WERI-Rb-1 (cell line): ENCODE measurements at regions not wholly inside any gene's neighbourhood (a gene's known extent, or its start where the extent isn't known, plus 50 kb on each side); places are given as distances from the start of the nearest gene placed in this dataset.

Experiments used
- DNase-seq: peaks from one replicate; pipeline ENCODE4 v3.0.0-alpha.2; 2020
- H3K27ac ChIP-seq: fragments of 250-450 bp; sonication (Bioruptor Pico); 2 replicates; pipeline ENCODE4 v1.5.1; 2020; ENCODE audit warnings: mild to moderate bottlenecking, moderate library complexity
- H3K27me3 ChIP-seq: fragments of 250-450 bp; sonication (Bioruptor Pico); 2 replicates; pipeline ENCODE4 v1.5.1; 2021; ENCODE audit warnings: mild to moderate bottlenecking, low read depth, moderate library complexity; ENCODE audit not compliant: insufficient read depth, severe bottlenecking
- H3K36me3 ChIP-seq: fragments of 250-450 bp; sonication (Bioruptor Pico); 2 replicates; pipeline ENCODE4 v1.5.1; 2020; ENCODE audit warnings: mild to moderate bottlenecking, moderate library complexity
- H3K4me3 ChIP-seq: 2 replicates; pipeline ENCODE4 v1.5.1; 2011; ENCODE audit warnings: low read depth, mild to moderate bottlenecking, control low read depth, low read length
- H3K9me3 ChIP-seq: fragments of 250-450 bp; sonication (Bioruptor Pico); 2 replicates; pipeline ENCODE4 v1.5.1; 2021; ENCODE audit warnings: mild to moderate bottlenecking, moderate library complexity; ENCODE audit not compliant: severe bottlenecking
- TF ChIP-seq, protein P1 (sequence below): IDR thresholded peaks from 2 replicates; pipeline ENCODE4 v1.5.1; 2011; ENCODE audit warnings: low read depth, mild to moderate bottlenecking, control low read depth, inconsistent platforms, low read length

DNA sequence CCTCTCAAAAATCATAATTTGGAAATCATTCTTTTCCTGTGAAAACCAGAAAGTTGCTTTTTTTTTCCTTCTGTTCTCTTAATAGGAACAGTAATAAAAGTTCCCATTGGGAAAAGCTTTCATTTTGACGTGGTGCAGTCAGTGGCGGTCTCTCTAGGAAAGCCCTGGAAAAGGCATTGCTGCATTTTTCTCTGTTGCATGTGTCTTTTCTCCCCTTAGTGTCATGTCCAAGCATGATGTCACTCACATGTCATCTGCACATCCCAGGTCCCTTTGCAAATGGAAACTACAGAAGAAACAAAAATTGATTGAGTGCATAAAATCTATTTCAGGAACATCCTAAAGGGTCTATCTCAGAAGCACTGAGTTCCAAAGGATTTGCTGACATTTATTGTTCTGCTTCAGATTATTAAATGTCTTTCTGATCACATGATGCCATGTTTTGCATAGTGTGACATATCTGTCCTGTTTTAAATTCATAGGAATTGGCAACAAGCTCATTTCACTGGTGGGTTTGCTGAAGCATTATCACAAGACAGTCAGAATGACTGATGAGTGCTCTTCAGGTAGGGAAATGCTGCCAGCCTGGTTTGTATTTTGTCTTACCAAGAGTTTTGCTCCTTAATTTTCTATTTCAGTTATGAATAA, 208.7 kb downstream of the SOX4 start:
- H3K4me3 ChIP-seq = no peak overlapping the region
- H3K27ac ChIP-seq = no peak overlapping the region

DNA sequence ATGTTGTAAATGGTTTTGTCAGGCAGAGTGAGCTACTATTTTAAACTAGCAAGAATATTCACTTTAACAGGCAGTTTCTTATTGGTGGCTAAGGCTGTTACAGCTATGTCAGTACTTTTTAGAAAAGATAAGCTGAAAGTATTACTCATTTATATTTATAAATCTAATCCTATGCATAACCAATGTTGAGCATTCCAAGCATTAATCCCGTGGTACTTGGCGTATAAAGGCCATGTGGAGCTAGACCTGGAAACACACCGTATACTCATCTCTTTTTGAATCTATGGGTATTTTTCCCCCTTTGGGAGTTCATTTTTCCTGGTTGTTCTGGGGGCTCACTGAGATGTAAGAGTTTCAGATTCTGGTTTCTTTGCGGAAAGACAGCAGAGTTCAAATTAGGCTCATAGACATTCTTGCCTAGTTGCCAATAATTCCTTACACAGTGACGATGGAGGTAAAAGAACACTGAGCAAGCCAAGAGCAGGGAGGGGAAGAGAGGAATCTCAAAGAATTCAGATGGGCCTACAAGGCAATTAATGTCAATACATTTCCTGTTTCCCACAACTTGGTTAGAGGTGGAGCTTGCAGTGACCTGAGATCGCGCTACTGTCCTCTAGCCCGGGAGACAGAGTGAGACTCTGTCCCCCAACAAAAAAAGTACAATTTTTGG, 211.5 kb downstream of the SOX4 start:
- no peak for DNase-seq
- TF ChIP-seq, protein P1, sequence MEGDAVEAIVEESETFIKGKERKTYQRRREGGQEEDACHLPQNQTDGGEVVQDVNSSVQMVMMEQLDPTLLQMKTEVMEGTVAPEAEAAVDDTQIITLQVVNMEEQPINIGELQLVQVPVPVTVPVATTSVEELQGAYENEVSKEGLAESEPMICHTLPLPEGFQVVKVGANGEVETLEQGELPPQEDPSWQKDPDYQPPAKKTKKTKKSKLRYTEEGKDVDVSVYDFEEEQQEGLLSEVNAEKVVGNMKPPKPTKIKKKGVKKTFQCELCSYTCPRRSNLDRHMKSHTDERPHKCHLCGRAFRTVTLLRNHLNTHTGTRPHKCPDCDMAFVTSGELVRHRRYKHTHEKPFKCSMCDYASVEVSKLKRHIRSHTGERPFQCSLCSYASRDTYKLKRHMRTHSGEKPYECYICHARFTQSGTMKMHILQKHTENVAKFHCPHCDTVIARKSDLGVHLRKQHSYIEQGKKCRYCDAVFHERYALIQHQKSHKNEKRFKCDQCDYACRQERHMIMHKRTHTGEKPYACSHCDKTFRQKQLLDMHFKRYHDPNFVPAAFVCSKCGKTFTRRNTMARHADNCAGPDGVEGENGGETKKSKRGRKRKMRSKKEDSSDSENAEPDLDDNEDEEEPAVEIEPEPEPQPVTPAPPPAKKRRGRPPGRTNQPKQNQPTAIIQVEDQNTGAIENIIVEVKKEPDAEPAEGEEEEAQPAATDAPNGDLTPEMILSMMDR = no peak
- no peak overlapping the region for H3K27ac ChIP-seq

More for the DNA sequence above, 208.7 kb downstream of the SOX4 start:
- DNase-seq = no peak
- TF ChIP-seq, protein P1 = no peak
- Histone ChIP-seq H3K9me3 (peaks cover 6% of the 10 kb centered on the region), H3K27me3 (no peaks in the 10 kb centered on the region), H3K36me3 (no peaks in the 10 kb centered on the region)

DNA sequence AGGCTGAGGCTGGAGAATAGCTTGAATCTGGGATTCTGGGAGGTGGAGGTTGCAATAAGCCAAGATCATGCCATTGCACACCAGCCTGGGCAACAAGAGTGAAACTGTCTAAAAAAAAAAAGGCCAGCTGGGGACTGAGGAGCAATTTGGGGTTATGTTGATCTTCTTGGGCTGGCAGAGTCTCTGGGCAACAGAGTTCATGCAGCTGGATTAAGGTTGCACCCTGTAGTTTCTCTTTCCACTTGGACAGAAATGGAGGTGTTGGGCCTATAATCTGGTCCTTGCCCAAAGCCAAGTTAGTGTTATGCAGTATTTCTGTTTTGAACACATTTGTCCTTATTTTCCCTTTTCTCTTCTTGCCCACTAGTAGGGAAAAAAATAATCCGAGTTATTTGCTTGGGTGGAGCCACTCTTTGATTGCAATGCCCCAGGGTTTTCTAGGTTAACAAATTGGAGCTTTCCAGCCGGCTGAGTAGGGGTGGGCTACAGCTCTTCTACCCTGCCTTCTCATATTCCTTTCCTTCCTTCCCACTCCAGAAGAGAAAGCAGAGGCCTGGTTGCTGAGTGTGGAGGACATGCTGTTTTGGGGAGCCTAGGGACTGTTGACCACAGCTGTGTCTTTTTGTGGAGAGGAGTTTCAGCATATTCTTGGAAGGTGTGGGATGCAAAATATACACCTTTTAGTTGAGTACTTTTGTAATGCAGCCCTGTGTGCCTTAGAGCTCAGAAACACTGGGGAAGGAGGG, 213.9 kb downstream of the SOX4 start:
- Histone ChIP-seq H3K36me3 (no peaks in the 10 kb centered on the region), H3K27me3 (no peaks in the 10 kb centered on the region), H3K27ac (no peak overlapping the region), H3K4me3 (no peak overlapping the region), H3K9me3 (no peaks in the 10 kb centered on the region)
- TF ChIP-seq, protein P1 = no peak
- no peak for DNase-seq

More for the DNA sequence above, 211.5 kb downstream of the SOX4 start:
- no peak overlapping the region for H3K4me3 ChIP-seq
- H3K27me3 ChIP-seq = no peaks in the 10 kb centered on the region
- H3K9me3 ChIP-seq = no peaks in the 10 kb centered on the region
- H3K36me3 ChIP-seq = no peaks in the 10 kb centered on the region

DNA sequence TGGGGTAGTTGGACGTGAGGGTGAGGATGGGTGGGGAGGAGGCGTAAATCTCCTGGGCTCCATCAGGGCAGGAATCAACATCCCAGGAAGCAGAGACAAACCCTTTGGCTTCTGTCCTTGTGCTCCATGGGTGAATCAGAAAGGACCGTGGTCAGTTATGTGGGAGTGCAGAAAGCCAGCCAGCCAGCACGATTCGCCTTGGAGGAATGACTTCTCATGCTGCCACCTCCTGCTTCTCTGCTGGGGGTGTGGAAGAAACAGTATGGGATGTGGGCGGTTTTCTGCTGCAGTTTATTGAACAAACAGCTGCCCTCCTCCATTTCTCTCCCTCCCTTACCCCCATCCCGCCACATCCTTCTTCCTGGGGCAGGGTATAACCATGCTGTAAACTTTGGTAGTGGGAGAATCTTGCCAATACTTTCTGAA, 214.5 kb downstream of the SOX4 start:
- no peak overlapping the region for H3K27ac ChIP-seq
- DNase-seq = no peak
- TF ChIP-seq, protein P1 = no peak
- H3K4me3 ChIP-seq = no peak overlapping the region
- no peaks in the 10 kb centered on the region for H3K36me3 ChIP-seq
- no peaks in the 10 kb centered on the region for H3K27me3 ChIP-seq
- H3K9me3 ChIP-seq = no peaks in the 10 kb centered on the region

DNA sequence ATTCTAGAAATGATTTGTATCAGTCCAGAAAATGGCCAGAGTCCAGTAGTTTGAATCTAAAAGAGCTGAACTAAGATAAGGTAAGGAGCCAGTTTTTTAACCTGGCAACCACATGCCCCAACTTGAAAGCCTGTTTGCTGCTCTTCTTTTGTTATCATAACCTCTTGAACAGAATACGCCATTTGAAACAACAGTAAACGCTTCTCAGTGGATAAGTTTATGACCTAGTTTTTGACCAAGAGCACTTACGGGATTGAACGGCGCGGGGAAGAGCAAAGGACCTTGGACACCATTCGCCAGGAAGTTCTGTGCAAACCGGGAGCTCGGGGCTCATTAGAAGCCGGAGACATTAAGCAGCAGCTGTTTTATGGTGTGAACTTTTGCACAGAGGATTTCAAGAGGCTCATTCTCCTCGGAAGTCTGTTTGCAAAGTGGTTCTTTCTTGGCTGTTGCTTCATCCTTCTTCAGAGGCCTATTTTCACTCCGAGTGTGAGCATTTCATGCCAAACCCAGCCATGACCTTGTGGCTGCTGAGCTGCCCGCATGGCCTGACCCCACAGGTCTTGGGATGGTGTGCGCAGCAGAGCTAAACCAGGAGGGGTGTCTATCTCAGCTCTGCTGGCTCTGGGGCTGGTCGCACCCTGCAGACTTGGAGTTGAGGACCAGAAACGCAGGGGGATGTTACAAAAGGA, 215.1 kb downstream of the SOX4 start:
- Histone ChIP-seq H3K4me3 (no peak overlapping the region), H3K36me3 (no peaks in the 10 kb centered on the region), H3K27ac (no peak overlapping the region), H3K9me3 (no peaks in the 10 kb centered on the region), H3K27me3 (no peaks in the 10 kb centered on the region)
- no peak for DNase-seq
- TF ChIP-seq, protein P1 = no peak
